ENCODE measurements at regions not wholly inside any gene's neighbourhood (a gene's known extent, or its start where the extent isn't known, plus 50 kb on each side); places are given as distances from the start of the nearest gene placed in this dataset.

DNA sequence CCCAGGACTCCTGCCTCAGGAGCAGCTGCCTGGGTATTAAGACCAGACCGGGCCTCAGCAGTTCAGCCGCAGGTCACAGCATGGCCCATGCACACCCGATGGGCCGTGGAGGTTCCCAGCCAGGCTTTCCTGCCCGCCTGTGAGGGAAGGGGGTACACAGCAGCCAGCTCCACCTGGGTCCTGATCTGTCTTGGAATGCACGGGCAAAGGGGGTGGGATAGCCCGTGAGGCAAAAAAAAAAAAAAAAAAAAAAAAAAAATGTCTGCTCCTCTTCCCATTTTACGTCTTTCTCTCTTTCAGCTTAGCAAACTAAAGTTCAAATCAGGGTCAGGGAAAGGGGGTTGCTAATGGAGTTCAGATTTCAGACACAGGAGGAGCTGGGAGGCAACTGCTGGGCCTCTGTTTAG is 385.2 kb downstream of the TNS1 start:
- no peak for TF ChIP-seq POLR2A (IDR thresholded peaks at IDR 0.05)
- TF ChIP-seq, protein P1, sequence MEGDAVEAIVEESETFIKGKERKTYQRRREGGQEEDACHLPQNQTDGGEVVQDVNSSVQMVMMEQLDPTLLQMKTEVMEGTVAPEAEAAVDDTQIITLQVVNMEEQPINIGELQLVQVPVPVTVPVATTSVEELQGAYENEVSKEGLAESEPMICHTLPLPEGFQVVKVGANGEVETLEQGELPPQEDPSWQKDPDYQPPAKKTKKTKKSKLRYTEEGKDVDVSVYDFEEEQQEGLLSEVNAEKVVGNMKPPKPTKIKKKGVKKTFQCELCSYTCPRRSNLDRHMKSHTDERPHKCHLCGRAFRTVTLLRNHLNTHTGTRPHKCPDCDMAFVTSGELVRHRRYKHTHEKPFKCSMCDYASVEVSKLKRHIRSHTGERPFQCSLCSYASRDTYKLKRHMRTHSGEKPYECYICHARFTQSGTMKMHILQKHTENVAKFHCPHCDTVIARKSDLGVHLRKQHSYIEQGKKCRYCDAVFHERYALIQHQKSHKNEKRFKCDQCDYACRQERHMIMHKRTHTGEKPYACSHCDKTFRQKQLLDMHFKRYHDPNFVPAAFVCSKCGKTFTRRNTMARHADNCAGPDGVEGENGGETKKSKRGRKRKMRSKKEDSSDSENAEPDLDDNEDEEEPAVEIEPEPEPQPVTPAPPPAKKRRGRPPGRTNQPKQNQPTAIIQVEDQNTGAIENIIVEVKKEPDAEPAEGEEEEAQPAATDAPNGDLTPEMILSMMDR (IDR thresholded peaks at IDR 0.05) = no peak
